Lower leg skin (tissue), 3 donors: ENCODE measurements at regions not wholly inside any gene's neighbourhood (a gene's known extent, or its start where the extent isn't known, plus 50 kb on each side); places are given as distances from the start of the nearest gene placed in this dataset.

Experiments
- POLR2A ChIP-seq, 2 donors: fragments of 450-650 bp; IDR thresholded peaks; one replicate each; pipeline ENCODE4 v1.6.1; 2016 to 2017; ENCODE audit warnings: antibody characterized with exemption in 2 of 2, mild to moderate bottlenecking in 1 of 2, moderate library complexity in 1 of 2
- TF ChIP-seq, protein P1 (sequence below), 3 donors: fragments of 450-650 bp; IDR thresholded peaks; one replicate each; pipeline ENCODE4 v1.5.1; 2016; ENCODE audit warnings: antibody characterized with exemption in 3 of 3, mild to moderate bottlenecking in 3 of 3, moderate library complexity in 2 of 3

DNA sequence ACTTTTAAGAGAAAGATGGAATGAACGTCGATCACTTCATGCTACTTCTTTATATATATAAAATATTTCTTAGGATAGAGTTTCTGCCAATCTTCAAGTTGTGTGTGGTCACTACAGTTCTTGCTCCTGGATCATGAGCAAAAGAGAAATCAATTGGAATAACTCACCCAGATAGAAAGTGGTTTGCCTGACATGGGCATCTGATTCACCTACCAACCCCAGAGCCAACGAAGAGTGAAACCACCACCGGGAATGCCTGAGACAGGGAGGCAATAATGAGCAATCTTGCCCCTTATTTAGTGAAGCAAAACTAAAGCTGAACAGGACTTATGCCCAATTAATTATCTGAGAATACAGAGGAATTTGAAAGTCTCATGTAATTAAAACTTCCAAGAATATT, 250.2 kb upstream of the REG3G start:
- TF ChIP-seq POLR2A (IDR thresholded peaks at IDR 0.05) = no peak
- TF ChIP-seq, protein P1, sequence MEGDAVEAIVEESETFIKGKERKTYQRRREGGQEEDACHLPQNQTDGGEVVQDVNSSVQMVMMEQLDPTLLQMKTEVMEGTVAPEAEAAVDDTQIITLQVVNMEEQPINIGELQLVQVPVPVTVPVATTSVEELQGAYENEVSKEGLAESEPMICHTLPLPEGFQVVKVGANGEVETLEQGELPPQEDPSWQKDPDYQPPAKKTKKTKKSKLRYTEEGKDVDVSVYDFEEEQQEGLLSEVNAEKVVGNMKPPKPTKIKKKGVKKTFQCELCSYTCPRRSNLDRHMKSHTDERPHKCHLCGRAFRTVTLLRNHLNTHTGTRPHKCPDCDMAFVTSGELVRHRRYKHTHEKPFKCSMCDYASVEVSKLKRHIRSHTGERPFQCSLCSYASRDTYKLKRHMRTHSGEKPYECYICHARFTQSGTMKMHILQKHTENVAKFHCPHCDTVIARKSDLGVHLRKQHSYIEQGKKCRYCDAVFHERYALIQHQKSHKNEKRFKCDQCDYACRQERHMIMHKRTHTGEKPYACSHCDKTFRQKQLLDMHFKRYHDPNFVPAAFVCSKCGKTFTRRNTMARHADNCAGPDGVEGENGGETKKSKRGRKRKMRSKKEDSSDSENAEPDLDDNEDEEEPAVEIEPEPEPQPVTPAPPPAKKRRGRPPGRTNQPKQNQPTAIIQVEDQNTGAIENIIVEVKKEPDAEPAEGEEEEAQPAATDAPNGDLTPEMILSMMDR (IDR thresholded peaks at IDR 0.05) = no peak
